ENCODE measurements at regions not wholly inside any gene's neighbourhood (a gene's known extent, or its start where the extent isn't known, plus 50 kb on each side); places are given as distances from the start of the nearest gene placed in this dataset.

DNA sequence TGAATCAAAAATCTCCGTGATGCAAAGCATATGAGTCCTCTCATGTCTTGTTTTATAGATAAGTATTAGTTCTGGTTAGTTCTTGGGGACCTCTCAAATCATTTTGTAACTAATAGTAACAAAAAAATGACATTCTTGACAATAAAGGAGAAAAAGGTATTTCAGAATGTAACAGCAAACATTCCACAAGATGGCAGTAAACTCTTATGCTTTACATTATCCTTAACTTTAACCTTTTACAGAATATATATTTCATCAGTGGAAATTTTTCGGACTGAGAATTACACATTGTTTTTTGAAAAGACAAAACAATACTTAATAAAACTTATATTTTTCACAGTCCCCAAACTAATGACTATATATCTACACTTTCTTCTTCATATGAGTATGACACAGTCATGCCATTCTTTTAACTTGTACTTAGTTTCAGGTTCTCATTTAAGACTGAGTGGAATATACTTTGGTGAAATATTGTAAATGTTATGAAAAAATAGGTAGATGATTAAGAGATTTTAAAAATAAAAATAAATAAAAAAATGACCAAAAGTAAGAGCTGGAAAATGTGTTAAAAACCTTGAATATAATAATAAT is 142.9 kb upstream of the NXPH2 start:
- H3F3A ChIP-seq (replicated peaks; ENCODE audit: insufficient read depth) = no peaks in the 10 kb centered on the region
- 17% methylated on average over 2 of the region's 2 CpGs for WGBS (ENCODE audit: low lambda C conversion rate)
- H3K9me2 ChIP-seq = no peaks in the 10 kb centered on the region
- no peak overlapping the region for H3K9ac ChIP-seq
- no peaks in the 10 kb centered on the region for H3K9me3 ChIP-seq
- H3K4me3 ChIP-seq (ENCODE audit: low read depth in 2 of 2, low read length in 1 of 2) = no peak overlapping the region; a peak in 1 of 4 replicates
- H3K27ac ChIP-seq (ENCODE audit: low read depth in 2 of 2, low read length in 1 of 2) = no peak overlapping the region
- DNase-seq = peak; percentile 11
- H4K20me1 ChIP-seq (ENCODE audit: insufficient read depth) = no peaks in the 10 kb centered on the region
- H3K4me2 ChIP-seq = no peak overlapping the region
- TF ChIP-seq SMC3 (IDR thresholded peaks at IDR 0.05; ENCODE audit: low read depth, low read length) (peak; percentile 41), MEF2A (IDR thresholded peaks at IDR 0.05; ENCODE audit: borderline replicate concordance, low read depth) (no peak), NFIC (IDR thresholded peaks at IDR 0.05; ENCODE audit: borderline replicate concordance) (no peak), FOXM1 (IDR thresholded peaks at IDR 0.05; ENCODE audit: low read depth) (no peak), RFX5 (IDR thresholded peaks at IDR 0.05; ENCODE audit: low read length) (no peak), TEAD4 (IDR thresholded peaks at IDR 0.05; ENCODE audit: borderline replicate concordance, insufficient read depth) (no peak), GATA2 (CRISPR knock-in tag; IDR thresholded peaks at IDR 0.05) (no peak), IRF3 (IDR thresholded peaks at IDR 0.05; ENCODE audit: low read depth, low read length) (no peak), SIN3A (IDR thresholded peaks at IDR 0.05; ENCODE audit: borderline replicate concordance, low read depth, low read length) (no peak), TAF1 (IDR thresholded peaks at IDR 0.05; ENCODE audit: borderline replicate concordance, low read depth, low read length) (no peak), EP300 (IDR thresholded peaks at IDR 0.05; ENCODE audit: borderline replicate concordance in 1 of 2, low read depth in 1 of 2, low read length in 1 of 2) (no peak), MAX (IDR thresholded peaks at IDR 0.05; ENCODE audit: low read depth) (no peak), MXI1 (IDR thresholded peaks at IDR 0.05; ENCODE audit: low read depth, low read length) (no peak), FOSL2 (IDR thresholded peaks at IDR 0.05; ENCODE audit: borderline replicate concordance, low read depth) (no peak), RCOR1 (IDR thresholded peaks at IDR 0.05; ENCODE audit: low read length) (no peak), USF1 (IDR thresholded peaks at IDR 0.05; ENCODE audit: borderline replicate concordance, low read depth) (no peak), REST (IDR thresholded peaks at IDR 0.05; ENCODE audit: low read depth, low read length) (no peak), YY1 (IDR thresholded peaks at IDR 0.05; ENCODE audit: low read depth) (no peak), RAD21 (IDR thresholded peaks at IDR 0.05; ENCODE audit: low read length) (peak; percentile 78)
- TF ChIP-seq, protein P1, sequence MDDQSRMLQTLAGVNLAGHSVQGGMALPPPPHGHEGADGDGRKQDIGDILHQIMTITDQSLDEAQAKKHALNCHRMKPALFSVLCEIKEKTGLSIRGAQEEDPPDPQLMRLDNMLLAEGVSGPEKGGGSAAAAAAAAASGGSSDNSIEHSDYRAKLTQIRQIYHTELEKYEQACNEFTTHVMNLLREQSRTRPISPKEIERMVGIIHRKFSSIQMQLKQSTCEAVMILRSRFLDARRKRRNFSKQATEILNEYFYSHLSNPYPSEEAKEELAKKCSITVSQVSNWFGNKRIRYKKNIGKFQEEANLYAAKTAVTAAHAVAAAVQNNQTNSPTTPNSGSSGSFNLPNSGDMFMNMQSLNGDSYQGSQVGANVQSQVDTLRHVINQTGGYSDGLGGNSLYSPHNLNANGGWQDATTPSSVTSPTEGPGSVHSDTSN (IDR thresholded peaks at IDR 0.05) = no peak
- TF ChIP-seq, protein P2, sequence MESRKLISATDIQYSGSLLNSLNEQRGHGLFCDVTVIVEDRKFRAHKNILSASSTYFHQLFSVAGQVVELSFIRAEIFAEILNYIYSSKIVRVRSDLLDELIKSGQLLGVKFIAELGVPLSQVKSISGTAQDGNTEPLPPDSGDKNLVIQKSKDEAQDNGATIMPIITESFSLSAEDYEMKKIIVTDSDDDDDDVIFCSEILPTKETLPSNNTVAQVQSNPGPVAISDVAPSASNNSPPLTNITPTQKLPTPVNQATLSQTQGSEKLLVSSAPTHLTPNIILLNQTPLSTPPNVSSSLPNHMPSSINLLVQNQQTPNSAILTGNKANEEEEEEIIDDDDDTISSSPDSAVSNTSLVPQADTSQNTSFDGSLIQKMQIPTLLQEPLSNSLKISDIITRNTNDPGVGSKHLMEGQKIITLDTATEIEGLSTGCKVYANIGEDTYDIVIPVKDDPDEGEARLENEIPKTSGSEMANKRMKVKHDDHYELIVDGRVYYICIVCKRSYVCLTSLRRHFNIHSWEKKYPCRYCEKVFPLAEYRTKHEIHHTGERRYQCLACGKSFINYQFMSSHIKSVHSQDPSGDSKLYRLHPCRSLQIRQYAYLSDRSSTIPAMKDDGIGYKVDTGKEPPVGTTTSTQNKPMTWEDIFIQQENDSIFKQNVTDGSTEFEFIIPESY (IDR thresholded peaks at IDR 0.05; ENCODE audit: borderline replicate concordance, low read depth) = no peak
- TF ChIP-seq, protein P3, sequence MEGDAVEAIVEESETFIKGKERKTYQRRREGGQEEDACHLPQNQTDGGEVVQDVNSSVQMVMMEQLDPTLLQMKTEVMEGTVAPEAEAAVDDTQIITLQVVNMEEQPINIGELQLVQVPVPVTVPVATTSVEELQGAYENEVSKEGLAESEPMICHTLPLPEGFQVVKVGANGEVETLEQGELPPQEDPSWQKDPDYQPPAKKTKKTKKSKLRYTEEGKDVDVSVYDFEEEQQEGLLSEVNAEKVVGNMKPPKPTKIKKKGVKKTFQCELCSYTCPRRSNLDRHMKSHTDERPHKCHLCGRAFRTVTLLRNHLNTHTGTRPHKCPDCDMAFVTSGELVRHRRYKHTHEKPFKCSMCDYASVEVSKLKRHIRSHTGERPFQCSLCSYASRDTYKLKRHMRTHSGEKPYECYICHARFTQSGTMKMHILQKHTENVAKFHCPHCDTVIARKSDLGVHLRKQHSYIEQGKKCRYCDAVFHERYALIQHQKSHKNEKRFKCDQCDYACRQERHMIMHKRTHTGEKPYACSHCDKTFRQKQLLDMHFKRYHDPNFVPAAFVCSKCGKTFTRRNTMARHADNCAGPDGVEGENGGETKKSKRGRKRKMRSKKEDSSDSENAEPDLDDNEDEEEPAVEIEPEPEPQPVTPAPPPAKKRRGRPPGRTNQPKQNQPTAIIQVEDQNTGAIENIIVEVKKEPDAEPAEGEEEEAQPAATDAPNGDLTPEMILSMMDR (IDR thresholded peaks at IDR 0.05) = peak; percentile 70
- ChIA-PET CTCF (interaction anchor here (0.6 to 5.3 kb wide), 17 partner anchors 10 to 1941 kb away, joined by 3 to 36 read pairs (median 3); no protein-coding TSS in a partner anchor), POLR2A (no interaction called here)
- no peaks in the 10 kb centered on the region for H3K36me3 ChIP-seq (replicated peaks in 1 of 2; ENCODE audit: control insufficient read depth in 1 of 2, insufficient read depth in 2 of 2, low read length in 1 of 2)
- H2AFZ ChIP-seq (ENCODE audit: low read depth) = no peak overlapping the region
- H3K4me1 ChIP-seq (ENCODE audit: control insufficient read depth in 1 of 2, insufficient read depth in 2 of 2, low read depth in 1 of 2, low read length in 1 of 2) = peaks cover 0 to 2% of the 10 kb centered on the region in 2 experiments; a peak in 2 of 4 replicates
- H3K27me3 ChIP-seq (ENCODE audit: insufficient read depth) = no peaks in the 10 kb centered on the region; the same call in 1 of the 2 replicates
- no peaks in the 10 kb centered on the region for H3K79me2 ChIP-seq (ENCODE audit: insufficient read depth)

Data from SK-N-SH (cell line).